ENCODE measurements at regions not wholly inside any gene's neighbourhood (a gene's known extent, or its start where the extent isn't known, plus 50 kb on each side); places are given as distances from the start of the nearest gene placed in this dataset.

- peak; percentile 18 for DNase-seq (ENCODE audit: low read depth, low spot score)
Observed at GRCh38 chr2:146246002-146246735, 1598.7 kb upstream of the ACVR2A start.

GRCh38 chr2:146244830-146245229 lies 1600.0 kb upstream of the ACVR2A start:
- no peak for DNase-seq (ENCODE audit: low read depth, low spot score)

- DNase-seq (ENCODE audit: low read depth, low spot score), result no peak
Observed at GRCh38 chr2:146244131-146244530, 1600.7 kb upstream of the ACVR2A start.

GRCh38 chr2:146241023-146241422 lies 1603.8 kb upstream of the ACVR2A start:
- DNase-seq (ENCODE audit: low read depth, low spot score), result no peak

GRCh38 chr2:146240391-146240790 lies 1604.4 kb upstream of the ACVR2A start:
- DNase-seq (ENCODE audit: low read depth, low spot score), result peak; percentile 1

GRCh38 chr2:146239392-146240135 lies 1605.3 kb upstream of the ACVR2A start:
- peak; percentile 21 for DNase-seq (ENCODE audit: low read depth, low spot score)

- DNase-seq (ENCODE audit: low read depth, low spot score), result no peak
Observed at GRCh38 chr2:146238254-146238966, 1606.4 kb upstream of the ACVR2A start.

- DNase-seq (ENCODE audit: low read depth, low spot score), result no peak
Observed at GRCh38 chr2:146235158-146235557, 1609.7 kb upstream of the ACVR2A start.

GRCh38 chr2:146229508-146230155 lies 1615.2 kb upstream of the ACVR2A start:
- no peak for DNase-seq (ENCODE audit: low read depth, low spot score)

- DNase-seq (ENCODE audit: low read depth, low spot score), result peak; percentile 8
Observed at GRCh38 chr2:146228466-146229058, 1616.3 kb upstream of the ACVR2A start.

GRCh38 chr2:146228020-146228393 lies 1616.8 kb upstream of the ACVR2A start:
- no peak for DNase-seq (ENCODE audit: low read depth, low spot score)

- DNase-seq (ENCODE audit: low read depth, low spot score), result no peak
Observed at GRCh38 chr2:146227152-146228019, 1617.4 kb upstream of the ACVR2A start.

- DNase-seq (ENCODE audit: low read depth, low spot score), result no peak
Observed at GRCh38 chr2:146226077-146226476, 1618.8 kb upstream of the ACVR2A start.

GRCh38 chr2:146221826-146222225 lies 1623.0 kb upstream of the ACVR2A start:
- DNase-seq (ENCODE audit: low read depth, low spot score), result no peak

- DNase-seq (ENCODE audit: low read depth, low spot score), result no peak
Observed at GRCh38 chr2:146220957-146221356, 1623.9 kb upstream of the ACVR2A start.

GRCh38 chr2:146214394-146214929 lies 1630.4 kb upstream of the ACVR2A start:
- DNase-seq (ENCODE audit: low read depth, low spot score), result no peak

- DNase-seq (ENCODE audit: low read depth, low spot score), result no peak
Observed at GRCh38 chr2:146213674-146214073, 1631.2 kb upstream of the ACVR2A start.

GRCh38 chr2:146212602-146213001 lies 1632.2 kb upstream of the ACVR2A start:
- DNase-seq (ENCODE audit: low read depth, low spot score), result no peak

- no peak for DNase-seq (ENCODE audit: low read depth, low spot score)
Observed at GRCh38 chr2:146209842-146210275, 1635.0 kb upstream of the ACVR2A start.

- DNase-seq (ENCODE audit: low read depth, low spot score), result no peak
Observed at GRCh38 chr2:146207901-146208300, 1636.9 kb upstream of the ACVR2A start.

All from astrocyte of the hippocampus (primary cell).